Fibroblast of lung (primary cell): ENCODE measurements at regions not wholly inside any gene's neighbourhood (a gene's known extent, or its start where the extent isn't known, plus 50 kb on each side); places are given as distances from the start of the nearest gene placed in this dataset.

Source experiments
- CTCF ChIP-seq, 2 donors: IDR thresholded peaks in 1 of 2; conservative IDR thresholded peaks in 1 of 2; 1 replicate in 1 of 2; 2 replicates in 1 of 2; pipeline ENCODE4 v1.5.1; 2011 to 2012; ENCODE audit warnings: low read length in 2 of 2, control low read depth in 1 of 2, inconsistent platforms in 1 of 2, low read depth in 1 of 2, mild to moderate bottlenecking in 1 of 2
- EZH2 ChIP-seq: IDR thresholded peaks from 2 replicates; pipeline ENCODE4 v1.5.1; 2012; ENCODE audit warnings: low read length, control low read depth, mild to moderate bottlenecking; ENCODE audit errors: missing control alignments

- no peak for TF ChIP-seq EZH2
- TF ChIP-seq CTCF (conservative IDR thresholded peaks at IDR 0.05 in 1 of 2, IDR thresholded peaks at IDR 0.05 in 1 of 2; ENCODE audit: low read depth in 1 of 2, low read length in 2 of 2) = no peak
Observed at GRCh38 chr16:60073376-60073775, 1339.3 kb upstream of the GOT2 start.
